ENCODE measurements at regions not wholly inside any gene's neighbourhood (a gene's known extent, or its start where the extent isn't known, plus 50 kb on each side); places are given as distances from the start of the nearest gene placed in this dataset.

DNA sequence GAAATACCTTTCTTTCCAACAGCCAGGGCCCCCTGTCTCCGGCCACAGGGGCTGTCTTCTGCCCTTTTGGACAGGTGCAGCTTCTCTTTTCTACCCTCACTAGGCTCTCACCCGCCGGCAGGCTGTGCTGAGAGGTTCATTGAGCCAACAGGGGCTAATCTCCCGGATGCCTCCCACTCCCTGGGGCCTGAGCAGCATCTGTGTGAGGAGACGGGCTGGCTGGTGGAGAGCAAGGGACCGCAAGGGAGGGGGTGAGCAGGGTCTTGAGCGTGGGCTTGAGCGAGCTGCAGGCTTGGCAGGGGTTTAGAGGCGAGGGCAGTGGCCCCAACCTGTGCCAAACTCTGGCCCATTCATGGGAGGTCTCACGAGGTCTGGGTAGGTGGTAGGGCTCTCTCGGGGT is 56.5 kb upstream of the CST7 start:
- FAIRE-seq (no peak), DNase-seq (ENCODE audit: insufficient read length, low spot score) (no peak)
- TF ChIP-seq POLR2AphosphoS5 (IDR thresholded peaks at IDR 0.05; ENCODE audit: low read depth, low read length) = no peak
- TF ChIP-seq TAF1 (IDR thresholded peaks at IDR 0.05; ENCODE audit: low read depth, low read length) = no peak
- TF ChIP-seq PAX5 (IDR thresholded peaks at IDR 0.05; ENCODE audit: insufficient read depth, low read length, severe bottlenecking) = no peak

DNA sequence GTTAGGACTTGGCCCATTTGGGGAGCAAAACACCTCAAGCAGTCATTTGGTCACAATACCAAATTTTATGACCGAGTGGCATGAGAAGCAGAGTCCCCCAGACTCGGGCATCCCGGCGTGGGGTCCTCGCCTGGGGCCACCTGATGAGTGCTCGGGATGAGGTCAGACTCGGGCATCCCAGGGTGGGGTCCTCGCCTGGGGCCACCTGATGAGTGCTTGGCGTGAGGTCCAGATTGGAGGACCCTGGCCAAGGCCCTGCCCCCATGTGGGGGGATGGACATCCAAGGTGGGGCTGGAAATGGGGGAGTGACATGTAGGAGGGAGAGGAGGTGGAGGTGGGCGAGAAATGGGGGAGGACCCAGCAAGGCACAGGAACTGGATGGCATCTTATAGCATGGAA is 56.1 kb upstream of the CST7 start:
- no peak for FAIRE-seq
- TF ChIP-seq TAF1 (IDR thresholded peaks at IDR 0.05; ENCODE audit: low read depth, low read length) (no peak), POLR2A (IDR thresholded peaks at IDR 0.05; ENCODE audit: low read depth, low read length) (no peak), POU2F2 (IDR thresholded peaks at IDR 0.05; ENCODE audit: low read depth, low read length) (no peak), PAX5 (IDR thresholded peaks at IDR 0.05; ENCODE audit: insufficient read depth, low read length, severe bottlenecking) (no peak), POLR2AphosphoS5 (IDR thresholded peaks at IDR 0.05; ENCODE audit: low read depth, low read length) (no peak), SPI1 (IDR thresholded peaks at IDR 0.05; ENCODE audit: low read depth, low read length) (no peak)

DNA sequence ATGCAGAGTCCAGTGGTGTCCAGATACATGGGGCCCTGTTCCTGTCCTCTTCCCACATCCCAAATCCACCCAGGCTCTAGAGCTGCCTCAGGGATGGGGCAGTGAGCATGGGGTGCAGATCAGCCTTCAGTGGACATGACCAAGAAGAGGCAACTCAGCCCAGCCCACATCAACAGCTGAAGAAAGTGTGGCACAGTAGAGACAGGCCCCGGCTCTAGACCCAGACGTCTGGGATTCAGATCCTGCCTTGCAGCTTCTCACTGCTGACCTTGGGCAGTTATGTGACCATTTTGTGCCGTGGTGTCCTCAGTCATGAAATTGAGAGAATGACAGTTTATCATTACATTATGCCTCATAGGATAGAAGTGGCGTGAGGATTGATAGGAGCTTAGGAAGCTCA is 54.6 kb upstream of the CST7 start:
- no peak for TF ChIP-seq SPI1 (IDR thresholded peaks at IDR 0.05; ENCODE audit: low read depth, low read length)
- no peak for TF ChIP-seq POU2F2 (IDR thresholded peaks at IDR 0.05; ENCODE audit: low read depth, low read length)
- DNase-seq (ENCODE audit: insufficient read length, low spot score) (no peak), FAIRE-seq (no peak)

More for the DNA sequence above, 56.1 kb upstream of the CST7 start:
- no peak for DNase-seq (ENCODE audit: insufficient read length, low spot score)

DNA sequence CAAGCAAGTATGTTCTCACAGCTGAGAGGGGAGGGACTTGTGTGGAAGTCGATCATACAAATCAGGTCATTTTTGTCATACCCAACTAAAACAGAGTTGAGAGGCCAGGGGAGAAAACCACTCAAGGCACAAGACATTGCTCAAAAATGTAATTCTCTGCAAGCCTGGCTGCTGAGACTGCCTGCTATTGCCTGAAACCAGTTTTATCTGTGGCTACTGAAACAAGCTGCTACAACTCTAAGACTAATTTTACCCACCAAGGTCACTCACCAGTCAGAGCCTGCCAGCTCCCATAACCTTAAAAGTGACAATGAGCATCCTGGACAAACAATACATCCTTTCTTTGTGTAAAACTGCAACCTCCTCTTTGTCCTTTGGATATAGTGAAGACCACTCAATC is 54.1 kb upstream of the CST7 start:
- no peak for FAIRE-seq
- no peak for DNase-seq (ENCODE audit: insufficient read length, low spot score)
- TF ChIP-seq POLR2A (IDR thresholded peaks at IDR 0.05; ENCODE audit: low read depth, low read length) (no peak), TAF1 (IDR thresholded peaks at IDR 0.05; ENCODE audit: low read depth, low read length) (no peak), PAX5 (IDR thresholded peaks at IDR 0.05; ENCODE audit: insufficient read depth, low read length, severe bottlenecking) (no peak), POU2F2 (IDR thresholded peaks at IDR 0.05; ENCODE audit: low read depth, low read length) (no peak), POLR2AphosphoS5 (IDR thresholded peaks at IDR 0.05; ENCODE audit: low read depth, low read length) (no peak), SPI1 (IDR thresholded peaks at IDR 0.05; ENCODE audit: low read depth, low read length) (no peak)

DNA sequence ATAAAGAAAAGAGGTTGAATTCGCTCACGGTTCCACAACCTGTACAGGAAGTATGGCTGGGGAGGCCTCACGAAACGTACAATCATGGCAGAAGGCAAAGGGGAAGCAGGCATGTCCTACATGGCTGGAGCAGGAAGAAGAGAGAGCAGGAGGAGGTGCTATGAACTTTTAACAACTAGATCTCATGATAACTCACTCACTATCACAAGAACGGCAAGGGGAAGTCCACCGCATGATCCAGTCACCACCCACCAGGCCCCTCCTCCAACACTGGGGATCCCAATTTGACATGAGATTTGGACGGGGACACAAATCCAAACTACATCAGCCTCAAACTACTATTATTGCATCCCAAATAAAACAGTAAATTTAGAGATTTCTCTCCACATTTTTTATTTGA is 53.6 kb upstream of the CST7 start:
- DNase-seq (ENCODE audit: insufficient read length, low spot score) = no peak
- no peak for FAIRE-seq
- TF ChIP-seq SPI1 (IDR thresholded peaks at IDR 0.05; ENCODE audit: low read depth, low read length) (no peak), POLR2A (IDR thresholded peaks at IDR 0.05; ENCODE audit: low read depth, low read length) (no peak), PAX5 (IDR thresholded peaks at IDR 0.05; ENCODE audit: insufficient read depth, low read length, severe bottlenecking) (no peak), POU2F2 (IDR thresholded peaks at IDR 0.05; ENCODE audit: low read depth, low read length) (no peak), TAF1 (IDR thresholded peaks at IDR 0.05; ENCODE audit: low read depth, low read length) (no peak), POLR2AphosphoS5 (IDR thresholded peaks at IDR 0.05; ENCODE audit: low read depth, low read length) (no peak)

DNA sequence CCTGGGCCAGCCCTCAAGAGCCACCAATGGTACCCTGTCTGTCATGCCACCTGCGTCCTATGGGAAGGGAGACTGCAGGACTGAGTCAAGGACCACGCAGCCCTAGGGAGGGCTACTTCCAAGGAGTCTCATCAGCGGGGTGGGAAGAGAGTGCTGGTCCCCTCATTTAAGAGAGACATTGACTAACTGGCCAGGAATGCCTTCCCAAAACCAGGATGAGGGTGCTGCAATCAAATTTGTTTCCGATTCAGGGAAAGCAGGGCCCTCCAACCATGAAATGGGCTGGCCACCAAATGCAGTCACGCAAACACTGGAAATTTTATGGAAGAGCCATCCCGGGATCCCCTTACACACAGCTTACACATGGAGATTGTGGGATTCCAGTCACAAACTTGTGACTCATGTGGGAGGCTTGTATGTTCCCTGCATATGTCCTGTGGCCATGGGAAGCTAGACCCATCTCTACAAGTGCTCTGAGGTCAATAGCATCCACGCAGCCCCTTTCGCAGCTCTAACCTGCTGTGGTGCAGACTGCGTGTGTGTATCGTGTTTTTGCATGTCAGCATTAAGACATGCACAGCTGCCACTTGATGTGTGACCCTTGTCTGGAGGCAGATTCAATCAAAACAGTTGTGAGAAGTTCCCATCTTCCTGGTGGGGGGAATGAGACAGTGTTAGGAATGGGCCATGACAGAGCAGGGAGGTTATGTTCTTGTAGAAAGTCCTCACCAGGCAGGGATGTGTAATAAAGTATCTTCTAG is 53.0 kb upstream of the CST7 start:
- FAIRE-seq (no peak), DNase-seq (ENCODE audit: insufficient read length, low spot score) (no peak)
- no peak for TF ChIP-seq POLR2A (IDR thresholded peaks at IDR 0.05; ENCODE audit: low read depth, low read length)
- TF ChIP-seq POLR2AphosphoS5 (IDR thresholded peaks at IDR 0.05; ENCODE audit: low read depth, low read length) = no peak
- TF ChIP-seq SPI1 (IDR thresholded peaks at IDR 0.05; ENCODE audit: low read depth, low read length) = no peak
- TF ChIP-seq POU2F2 (IDR thresholded peaks at IDR 0.05; ENCODE audit: low read depth, low read length) = no peak
- no peak for TF ChIP-seq PAX5 (IDR thresholded peaks at IDR 0.05; ENCODE audit: insufficient read depth, low read length, severe bottlenecking)
- no peak for TF ChIP-seq TAF1 (IDR thresholded peaks at IDR 0.05; ENCODE audit: low read depth, low read length)

DNA sequence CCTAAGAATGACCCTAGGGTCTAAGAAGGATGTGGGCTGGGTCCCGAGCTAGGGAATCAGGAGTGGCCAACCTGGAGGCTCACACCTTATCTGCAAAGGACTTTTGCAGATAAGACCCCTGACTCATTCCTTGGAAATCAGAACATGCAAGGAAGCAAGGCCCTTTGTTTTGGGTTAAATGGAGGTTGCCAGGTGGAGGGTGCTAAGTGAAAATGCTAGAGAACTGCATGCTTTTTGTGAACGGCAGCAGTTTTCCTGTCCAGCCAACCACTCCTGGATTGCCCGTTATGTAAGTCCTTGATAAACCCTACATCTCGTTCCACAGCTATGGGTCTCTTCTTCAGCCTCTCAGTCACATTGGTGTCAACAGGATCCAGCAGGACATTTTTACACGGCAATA is 52.1 kb upstream of the CST7 start:
- FAIRE-seq = no peak
- TF ChIP-seq SPI1 (IDR thresholded peaks at IDR 0.05; ENCODE audit: low read depth, low read length) (no peak), POU2F2 (IDR thresholded peaks at IDR 0.05; ENCODE audit: low read depth, low read length) (no peak), POLR2A (IDR thresholded peaks at IDR 0.05; ENCODE audit: low read depth, low read length) (no peak), POLR2AphosphoS5 (IDR thresholded peaks at IDR 0.05; ENCODE audit: low read depth, low read length) (no peak), TAF1 (IDR thresholded peaks at IDR 0.05; ENCODE audit: low read depth, low read length) (no peak), PAX5 (IDR thresholded peaks at IDR 0.05; ENCODE audit: insufficient read depth, low read length, severe bottlenecking) (no peak)

DNA sequence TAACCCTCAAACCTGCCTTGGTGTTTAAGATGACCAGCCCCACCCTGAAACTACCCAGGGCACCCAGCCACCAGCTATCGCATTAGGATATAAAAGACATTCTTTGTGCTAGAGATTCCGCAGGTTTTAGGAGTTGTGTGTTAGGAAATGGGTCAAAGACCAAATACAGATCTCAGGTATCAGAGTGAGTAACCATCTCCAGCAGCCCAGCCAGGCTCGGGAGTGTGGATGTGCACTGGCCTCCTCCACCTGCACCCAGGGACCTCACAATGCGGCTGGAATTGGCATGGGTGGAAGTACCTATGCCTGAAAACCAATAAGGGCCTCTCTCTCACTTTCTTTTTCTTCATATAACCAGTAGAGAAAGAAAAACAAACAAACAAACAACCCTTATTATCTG is 51.1 kb upstream of the CST7 start:
- TF ChIP-seq POLR2AphosphoS5 (IDR thresholded peaks at IDR 0.05; ENCODE audit: low read depth, low read length) (no peak), POU2F2 (IDR thresholded peaks at IDR 0.05; ENCODE audit: low read depth, low read length) (no peak), PAX5 (IDR thresholded peaks at IDR 0.05; ENCODE audit: insufficient read depth, low read length, severe bottlenecking) (no peak), SPI1 (IDR thresholded peaks at IDR 0.05; ENCODE audit: low read depth, low read length) (no peak), POLR2A (IDR thresholded peaks at IDR 0.05; ENCODE audit: low read depth, low read length) (no peak), TAF1 (IDR thresholded peaks at IDR 0.05; ENCODE audit: low read depth, low read length) (no peak)
- no peak for FAIRE-seq
- DNase-seq (ENCODE audit: insufficient read length, low spot score) = no peak

More for the DNA sequence above, 52.1 kb upstream of the CST7 start:
- no peak for DNase-seq (ENCODE audit: insufficient read length, low spot score)

DNA sequence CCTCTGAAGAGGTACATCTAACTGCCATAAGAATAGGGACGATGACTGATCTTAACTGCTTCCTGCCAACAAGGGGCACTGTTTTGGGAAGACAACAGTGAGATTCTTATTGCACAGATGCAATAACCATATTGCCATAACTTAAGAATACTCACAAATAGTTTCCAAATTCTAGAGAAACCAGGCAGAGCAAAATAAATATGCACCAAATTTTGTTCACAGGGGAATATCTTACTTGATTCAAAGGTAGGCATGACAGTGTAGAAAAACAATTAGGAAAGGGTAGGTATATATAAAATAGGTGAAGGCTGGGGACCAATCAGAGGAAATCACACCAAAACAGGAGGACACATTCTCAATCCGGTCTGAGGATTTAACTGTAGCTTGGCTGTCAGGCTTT is 49.9 kb upstream of the CST7 start:
- no peak for DNase-seq (ENCODE audit: insufficient read length, low spot score)
- TF ChIP-seq POLR2A (IDR thresholded peaks at IDR 0.05; ENCODE audit: low read depth, low read length) (no peak), PAX5 (IDR thresholded peaks at IDR 0.05; ENCODE audit: insufficient read depth, low read length, severe bottlenecking) (no peak)
- FAIRE-seq = no peak

Data from GM12891 (cell line).